ENCODE measurements at regions not wholly inside any gene's neighbourhood (a gene's known extent, or its start where the extent isn't known, plus 50 kb on each side); places are given as distances from the start of the nearest gene placed in this dataset.

- intact Hi-C loops (cut with DNase I), result no loop called here
- 87 to 92% methylated on average over 2 of the region's 2 CpGs for WGBS, 2 donors
- no peak overlapping the region for H3K4me3 ChIP-seq
- H3K9me3 ChIP-seq, result no peaks in the 10 kb centered on the region
- H3K27me3 ChIP-seq, result no peaks in the 10 kb centered on the region
- H3K36me3 ChIP-seq, result no peaks in the 10 kb centered on the region
- no peak overlapping the region for H3K27ac ChIP-seq
- no peak for DNase-seq
- no peak for TF ChIP-seq CTCF (IDR thresholded peaks at IDR 0.05)
- no peak for TF ChIP-seq POLR2AphosphoS5 (IDR thresholded peaks at IDR 0.05)
- no peak for TF ChIP-seq POLR2A (IDR thresholded peaks at IDR 0.05)
- TF ChIP-seq EP300 (IDR thresholded peaks at IDR 0.05), result no peak
- no peaks in the 10 kb centered on the region for H3K4me1 ChIP-seq
These were observed 318.1 kb upstream of the DAB2 start for GRCh38 chr5:39742916-39743315.

GRCh38 chr5:39740404-39740803 is 315.6 kb upstream of the DAB2 start:
- Histone ChIP-seq H3K27ac (no peak overlapping the region), H3K9me3 (no peaks in the 10 kb centered on the region), H3K27me3 (no peaks in the 10 kb centered on the region), H3K4me3 (no peak overlapping the region), H3K4me1 (no peaks in the 10 kb centered on the region), H3K36me3 (no peaks in the 10 kb centered on the region)
- WGBS, 2 donors, result 94 to 95% methylated on average over 15 of the region's 15 CpGs
- intact Hi-C loops (cut with DNase I), result no loop called here
- TF ChIP-seq POLR2AphosphoS5 (IDR thresholded peaks at IDR 0.05), result no peak
- TF ChIP-seq EP300 (IDR thresholded peaks at IDR 0.05), result no peak
- no peak for TF ChIP-seq POLR2A (IDR thresholded peaks at IDR 0.05)
- TF ChIP-seq CTCF (IDR thresholded peaks at IDR 0.05), result no peak
- no peak for DNase-seq

GRCh38 chr5:39732166-39732565 is 307.4 kb upstream of the DAB2 start:
- no peaks in the 10 kb centered on the region for H3K27me3 ChIP-seq
- no peak for TF ChIP-seq CTCF (IDR thresholded peaks at IDR 0.05)
- no peak for TF ChIP-seq POLR2A (IDR thresholded peaks at IDR 0.05)
- no peak for TF ChIP-seq EP300 (IDR thresholded peaks at IDR 0.05)
- no peak for TF ChIP-seq POLR2AphosphoS5 (IDR thresholded peaks at IDR 0.05)
- H3K27ac ChIP-seq, result no peak overlapping the region
- DNase-seq, result no peak
- H3K4me3 ChIP-seq, result no peak overlapping the region
- no peaks in the 10 kb centered on the region for H3K4me1 ChIP-seq
- intact Hi-C loops (cut with DNase I), result no loop called here
- H3K9me3 ChIP-seq, result no peaks in the 10 kb centered on the region
- H3K36me3 ChIP-seq, result no peaks in the 10 kb centered on the region
- WGBS, 2 donors, result 68 to 76% methylated on average over 5 of the region's 5 CpGs

GRCh38 chr5:39730699-39731098 is 305.9 kb upstream of the DAB2 start:
- H3K4me3 ChIP-seq, result no peak overlapping the region
- H3K9me3 ChIP-seq, result no peaks in the 10 kb centered on the region
- H3K4me1 ChIP-seq, result no peaks in the 10 kb centered on the region
- DNase-seq, result no peak
- H3K27me3 ChIP-seq, result no peaks in the 10 kb centered on the region
- intact Hi-C loops (cut with DNase I), result no loop called here
- 77 to 96% methylated on average over 1 of the region's 1 CpG for WGBS, 2 donors
- TF ChIP-seq POLR2AphosphoS5 (IDR thresholded peaks at IDR 0.05), result no peak
- no peak for TF ChIP-seq POLR2A (IDR thresholded peaks at IDR 0.05)
- no peak for TF ChIP-seq EP300 (IDR thresholded peaks at IDR 0.05)
- TF ChIP-seq CTCF (IDR thresholded peaks at IDR 0.05), result no peak
- H3K27ac ChIP-seq, result no peak overlapping the region
- no peaks in the 10 kb centered on the region for H3K36me3 ChIP-seq

GRCh38 chr5:39730006-39730405 is 305.2 kb upstream of the DAB2 start:
- Histone ChIP-seq H3K4me1 (no peaks in the 10 kb centered on the region), H3K9me3 (no peaks in the 10 kb centered on the region), H3K27ac (no peak overlapping the region), H3K36me3 (no peaks in the 10 kb centered on the region), H3K27me3 (no peaks in the 10 kb centered on the region), H3K4me3 (no peak overlapping the region)
- intact Hi-C loops (cut with DNase I), result no loop called here
- WGBS, 2 donors, result 79 to 85% methylated on average over 2 of the region's 2 CpGs
- TF ChIP-seq POLR2AphosphoS5 (IDR thresholded peaks at IDR 0.05), result no peak
- TF ChIP-seq POLR2A (IDR thresholded peaks at IDR 0.05), result no peak
- TF ChIP-seq EP300 (IDR thresholded peaks at IDR 0.05), result no peak
- TF ChIP-seq CTCF (IDR thresholded peaks at IDR 0.05), result no peak
- DNase-seq, result no peak
